H1 (cell line): ENCODE measurements at regions not wholly inside any gene's neighbourhood (a gene's known extent, or its start where the extent isn't known, plus 50 kb on each side); places are given as distances from the start of the nearest gene placed in this dataset.

Experiments used
- BCL11A ChIP-seq, 2 experiments: IDR thresholded peaks; one replicate each; pipeline ENCODE4 v1.6.1; 2011; ENCODE audit warnings: low read depth in 2 of 2, low read length in 2 of 2, mild to moderate bottlenecking in 2 of 2
- E2F6 ChIP-seq: IDR thresholded peaks from 2 replicates; pipeline ENCODE4 v1.6.1; 2012; ENCODE audit warnings: inconsistent platforms
- FOSL1 ChIP-seq: IDR thresholded peaks from 2 replicates; pipeline ENCODE4 v1.6.1; 2011; ENCODE audit warnings: mild to moderate bottlenecking, low read depth, low read length, moderate library complexity; ENCODE audit not compliant: insufficient read depth
- JUN ChIP-seq: IDR thresholded peaks from 2 replicates; pipeline ENCODE4 v1.6.1; 2011; ENCODE audit warnings: low read depth, mild to moderate bottlenecking, improper control_type of control experiment, low read length
- JUND ChIP-seq: IDR thresholded peaks from 2 replicates; pipeline ENCODE4 v1.6.1; 2011; ENCODE audit warnings: mild to moderate bottlenecking, improper control_type of control experiment, low read length
- POLR2AphosphoS5 ChIP-seq: IDR thresholded peaks from 2 replicates; pipeline ENCODE4 v1.6.1; 2011; ENCODE audit warnings: low read depth, low read length
- SP2 ChIP-seq: IDR thresholded peaks from 2 replicates; pipeline ENCODE4 v1.6.1; 2012; ENCODE audit warnings: mild to moderate bottlenecking, low read length, inconsistent platforms
- SUZ12 ChIP-seq: fragments of 200-600 bp; sonication (generic); IDR thresholded peaks from 2 replicates; pipeline ENCODE4 v1.6.1; 2012; ENCODE audit warnings: mild to moderate bottlenecking, inconsistent platforms, low read length, moderate library complexity, mixed read lengths

- TF ChIP-seq E2F6 (0 out of 2 replicates have a peak, but pooled peaks have one; percentile 21), JUND (no peak), FOSL1 (no peak), SUZ12 (no peak), SP2 (no peak), JUN (no peak), BCL11A (IDR thresholded peaks at IDR 0.05; ENCODE audit: low read depth in 2 of 2, low read length in 2 of 2) (no peak), POLR2AphosphoS5 (peak; percentile 88)
Observed at GRCh38 chr6:167532410-167533288, 207.8 kb downstream of the TTLL2 start (continued).
